ENCODE measurements at regions not wholly inside any gene's neighbourhood (a gene's known extent, or its start where the extent isn't known, plus 50 kb on each side); places are given as distances from the start of the nearest gene placed in this dataset.

DNA sequence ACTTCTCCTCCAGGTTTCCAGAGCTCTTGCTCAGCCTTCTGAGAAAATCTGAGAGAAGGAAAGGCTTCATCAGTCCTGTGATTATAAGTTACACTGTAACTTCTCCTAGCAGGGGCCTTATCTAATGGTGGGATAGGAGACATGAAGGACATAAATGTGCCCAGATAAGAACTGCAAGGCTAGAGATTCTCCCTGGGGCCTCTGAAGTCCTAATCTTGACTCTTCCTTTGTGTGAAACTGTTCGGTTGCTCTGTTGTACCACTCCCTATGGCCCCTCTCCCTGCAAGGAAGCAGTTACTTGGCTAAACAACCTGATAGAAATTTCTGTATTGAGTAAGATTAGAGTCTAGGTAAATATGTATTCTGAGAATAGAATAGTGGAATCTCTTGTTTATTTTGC is 780.9 kb downstream of the ETS1 start:
- no peak for TF ChIP-seq RFX5 (IDR thresholded peaks at IDR 0.05; ENCODE audit: low read length)
- TF ChIP-seq CTCF (IDR thresholded peaks at IDR 0.05), result no peak
- TF ChIP-seq POLR2AphosphoS5 (IDR thresholded peaks at IDR 0.05; ENCODE audit: low read depth, low read length), result no peak
- TF ChIP-seq, protein P1, sequence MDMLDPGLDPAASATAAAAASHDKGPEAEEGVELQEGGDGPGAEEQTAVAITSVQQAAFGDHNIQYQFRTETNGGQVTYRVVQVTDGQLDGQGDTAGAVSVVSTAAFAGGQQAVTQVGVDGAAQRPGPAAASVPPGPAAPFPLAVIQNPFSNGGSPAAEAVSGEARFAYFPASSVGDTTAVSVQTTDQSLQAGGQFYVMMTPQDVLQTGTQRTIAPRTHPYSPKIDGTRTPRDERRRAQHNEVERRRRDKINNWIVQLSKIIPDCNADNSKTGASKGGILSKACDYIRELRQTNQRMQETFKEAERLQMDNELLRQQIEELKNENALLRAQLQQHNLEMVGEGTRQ (IDR thresholded peaks at IDR 0.05; ENCODE audit: borderline replicate concordance, low read depth, low read length), result no peak
- TF ChIP-seq PBX3 (IDR thresholded peaks at IDR 0.05), result no peak
- no peak for TF ChIP-seq EZH2phosphoT487 (IDR thresholded peaks at IDR 0.05; ENCODE audit: borderline replicate concordance, low read depth)
- no peak for TF ChIP-seq ZBTB33 (IDR thresholded peaks at IDR 0.05; ENCODE audit: borderline replicate concordance, low read depth)
- TF ChIP-seq ELF1 (IDR thresholded peaks at IDR 0.05), result no peak
- TF ChIP-seq EP300 (IDR thresholded peaks at IDR 0.05; ENCODE audit: borderline replicate concordance in 1 of 2, low read depth in 1 of 2, low read length in 1 of 2), result no peak

Data from SK-N-SH (cell line).